Erythroblast (primary cell): ENCODE measurements at regions not wholly inside any gene's neighbourhood (a gene's known extent, or its start where the extent isn't known, plus 50 kb on each side); places are given as distances from the start of the nearest gene placed in this dataset.

Experiments
- GATA1 ChIP-seq: IDR thresholded peaks from 2 replicates; pipeline ENCODE4 v1.6.1; 2011; ENCODE audit warnings: low read depth, mild to moderate bottlenecking, control low read depth, low read length, moderate library complexity
- POLR2A ChIP-seq: IDR thresholded peaks from 2 replicates; pipeline ENCODE4 v1.6.1; 2011; ENCODE audit warnings: mild to moderate bottlenecking, low read length

GRCh38 chr12:112684742-112685141, 106.8 kb upstream of the RPH3A start:
- no peak for TF ChIP-seq POLR2A
- no peak for TF ChIP-seq GATA1
